HG02763 (cell line): ENCODE measurements at regions not wholly inside any gene's neighbourhood (a gene's known extent, or its start where the extent isn't known, plus 50 kb on each side); places are given as distances from the start of the nearest gene placed in this dataset.
"Not testable (repeated sequence)": the region's sequence is repeated elsewhere in the genome, so short reads cannot be mapped to it uniquely, and the experiment has no call there.

Experiments
- ATAC-seq: cut with Tn5 transposase; IDR thresholded peaks from one replicate; pipeline ENCODE4 v1.9.1; 2021; ENCODE audit warnings: mild to moderate bottlenecking, moderate library complexity; ENCODE audit not compliant: unreplicated experiment

- no peak for ATAC-seq
Measured at GRCh38 chr7:49580000-49580399, 193.4 kb upstream of the VWC2 start.

GRCh38 chr7:49580761-49581160 lies 192.7 kb upstream of the VWC2 start:
- ATAC-seq = no peak

GRCh38 chr7:49583440-49583839 lies 190.0 kb upstream of the VWC2 start:
- no peak for ATAC-seq

DNA sequence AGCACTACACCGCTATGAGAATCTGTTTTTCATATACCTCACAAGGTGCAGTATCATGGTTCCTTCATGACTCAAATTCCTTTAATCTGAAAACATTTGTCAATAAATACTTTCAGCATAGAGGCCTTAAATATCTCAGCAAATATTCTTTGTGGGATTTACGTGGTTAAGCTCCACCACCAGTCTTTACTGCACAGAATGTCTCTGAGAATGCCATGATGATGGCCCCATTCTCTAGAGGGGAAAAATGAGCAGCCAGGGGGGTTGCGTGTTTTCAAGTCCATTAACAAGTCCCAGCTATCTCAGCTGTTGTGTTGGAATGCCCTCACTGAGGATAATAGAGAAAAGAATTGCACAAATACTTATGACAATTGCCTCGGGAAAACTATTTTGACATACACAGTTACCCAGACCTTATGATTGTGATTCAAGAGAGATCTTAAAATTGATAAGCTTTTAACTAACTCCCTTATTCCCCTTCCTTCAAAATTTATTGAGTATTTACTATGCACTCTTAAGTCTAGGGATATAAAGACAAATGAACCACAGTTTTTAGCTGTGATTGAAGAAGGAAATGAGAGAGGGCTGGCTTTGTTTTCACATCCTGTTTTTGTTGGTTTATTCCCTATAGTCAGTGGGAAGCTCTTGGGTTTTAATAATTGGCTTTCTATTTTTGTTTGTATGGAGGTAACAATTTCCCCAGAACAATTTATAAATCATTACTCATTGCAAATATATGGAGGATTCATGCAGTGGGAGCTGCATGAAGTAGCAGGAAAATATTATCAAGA lies 176.5 kb upstream of the VWC2 start:
- no peak for ATAC-seq

- no peak for ATAC-seq
Measured at GRCh38 chr7:49597805-49598204, 175.6 kb upstream of the VWC2 start.

DNA sequence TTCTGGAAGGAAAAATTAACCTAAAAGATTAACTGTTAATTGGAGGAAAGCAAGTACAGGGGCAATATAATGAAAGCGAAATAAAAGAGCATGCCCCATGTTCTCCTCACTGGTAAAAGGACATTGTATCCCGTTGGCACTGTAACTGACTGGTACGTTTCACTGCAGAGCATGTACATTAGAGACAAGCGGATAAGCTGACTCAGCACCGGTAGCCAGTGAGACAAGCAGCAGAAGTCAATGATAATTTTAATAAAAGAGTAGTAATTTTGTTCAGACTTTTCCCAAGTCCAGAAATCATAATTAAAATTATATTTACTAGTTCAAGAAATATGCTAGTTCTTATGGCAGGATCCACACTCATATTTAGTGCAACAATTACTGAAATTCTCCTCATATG lies 161.5 kb upstream of the VWC2 start:
- ATAC-seq = no peak

DNA sequence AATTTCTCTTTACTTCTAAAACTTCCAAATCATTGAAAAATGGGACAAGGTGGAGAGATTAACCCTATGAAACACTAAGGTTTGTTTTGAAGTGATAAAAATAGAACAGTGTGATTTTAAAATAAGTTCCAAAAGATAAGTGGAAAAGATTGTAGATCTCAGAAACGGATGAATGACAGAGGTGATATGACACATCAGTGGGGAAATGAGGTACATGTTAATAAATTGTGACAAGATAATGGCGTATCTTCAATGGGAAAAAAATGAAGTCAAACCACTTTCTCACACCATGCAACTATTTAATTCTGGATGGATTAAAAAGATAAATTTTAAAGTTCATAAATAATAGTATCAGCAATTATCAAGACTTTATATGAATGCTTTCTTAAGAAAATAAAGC lies 159.7 kb upstream of the VWC2 start:
- ATAC-seq = no peak

GRCh38 chr7:49614974-49615373 lies 158.5 kb upstream of the VWC2 start:
- not testable (repeated sequence) for ATAC-seq

- no peak for ATAC-seq
Measured at GRCh38 chr7:49618028-49618427, 155.4 kb upstream of the VWC2 start.

DNA sequence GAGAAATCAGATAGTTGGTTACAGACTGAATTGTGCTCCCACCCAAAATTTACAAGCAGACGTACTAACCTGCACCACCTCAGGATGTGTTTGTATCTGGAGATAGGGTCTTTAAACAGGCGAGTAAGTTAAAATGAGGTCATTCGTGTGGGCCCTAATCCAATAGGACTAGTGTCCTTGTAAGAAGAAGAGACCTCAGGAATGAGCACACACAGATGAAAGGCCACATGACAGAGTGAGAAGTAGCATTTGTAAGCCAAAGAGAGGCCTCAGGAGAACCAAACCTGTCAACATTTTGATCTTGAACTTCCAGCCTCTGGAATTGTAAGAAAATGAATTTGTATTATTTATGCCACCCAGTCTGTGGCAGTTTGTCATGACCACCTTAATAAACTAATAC lies 149.5 kb upstream of the VWC2 start:
- ATAC-seq = no peak

DNA sequence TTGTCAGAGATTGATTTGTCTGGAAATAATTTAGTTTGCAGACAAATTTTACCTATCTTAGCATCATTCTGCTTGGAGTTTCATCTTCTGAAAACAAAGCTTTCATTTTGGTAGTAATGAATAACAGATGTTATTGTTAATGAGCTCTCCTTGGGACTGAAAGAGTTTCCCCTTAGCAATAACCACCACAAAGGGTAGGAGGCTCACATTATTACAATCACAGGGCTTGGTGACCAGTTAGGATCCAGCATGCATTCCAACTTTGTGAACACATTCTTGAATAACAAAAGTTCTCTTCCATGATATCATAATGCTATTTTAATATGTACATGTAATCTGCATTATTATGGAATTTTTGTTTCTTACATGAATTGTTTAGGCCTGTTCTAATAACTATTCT lies 148.8 kb upstream of the VWC2 start:
- ATAC-seq = no peak

- ATAC-seq = no peak
Measured at GRCh38 chr7:49630513-49630912, 142.9 kb upstream of the VWC2 start.

DNA sequence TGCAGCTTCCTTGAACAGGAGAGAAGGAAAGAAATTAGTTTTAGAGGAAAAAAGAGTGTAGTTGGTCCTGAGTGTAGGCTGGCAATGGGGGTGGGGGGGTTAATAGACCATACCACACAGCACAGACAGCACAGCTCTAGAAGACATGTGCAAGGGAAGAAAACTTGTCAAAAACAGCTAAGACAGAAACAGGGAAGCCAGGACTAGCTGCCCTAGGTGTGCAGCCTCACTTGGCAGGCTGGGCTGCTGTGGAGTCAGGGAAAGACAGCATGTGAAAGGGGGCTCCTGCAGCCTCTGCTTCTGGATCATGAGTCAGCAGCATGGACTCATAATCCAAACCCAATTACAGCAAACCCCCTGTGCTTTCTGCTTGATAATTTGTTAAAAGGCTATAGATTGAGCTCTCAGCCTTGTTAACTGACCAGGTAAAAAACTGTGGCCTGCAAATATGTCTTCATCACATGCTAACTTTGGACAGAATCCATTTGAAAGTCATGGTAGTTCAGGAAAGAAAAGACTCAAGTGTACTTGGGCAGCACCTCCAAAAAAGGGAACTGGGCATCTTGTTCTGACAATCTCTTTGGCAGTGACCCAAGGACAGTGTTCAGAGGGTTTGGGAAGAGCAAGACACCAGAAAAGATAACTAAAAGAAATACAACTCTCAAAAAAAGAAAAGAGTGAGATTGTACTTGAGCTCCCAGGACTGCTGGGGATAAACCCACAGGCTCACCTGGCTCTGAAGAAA lies 142.2 kb upstream of the VWC2 start:
- ATAC-seq = no peak

- ATAC-seq = no peak
Measured at GRCh38 chr7:49631960-49632359, 141.5 kb upstream of the VWC2 start.

DNA sequence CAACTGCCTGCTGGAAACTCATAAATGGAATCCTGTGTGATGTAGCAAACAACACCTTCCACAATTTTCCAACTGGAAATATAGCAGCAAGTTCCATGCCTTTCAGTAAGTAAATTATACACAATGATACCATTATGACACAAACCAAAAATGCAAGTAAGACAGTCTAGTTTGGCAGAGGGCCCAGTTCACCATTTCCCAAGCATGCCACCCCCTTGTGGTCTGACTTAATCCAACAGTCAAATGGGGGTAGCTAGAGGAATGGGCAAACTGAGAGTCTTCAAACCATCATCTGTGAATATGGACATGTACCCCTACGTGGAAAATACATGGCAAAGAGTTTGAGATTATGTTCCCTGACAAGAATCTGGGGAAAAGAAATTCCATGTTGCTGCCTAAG lies 137.6 kb upstream of the VWC2 start:
- ATAC-seq = no peak

DNA sequence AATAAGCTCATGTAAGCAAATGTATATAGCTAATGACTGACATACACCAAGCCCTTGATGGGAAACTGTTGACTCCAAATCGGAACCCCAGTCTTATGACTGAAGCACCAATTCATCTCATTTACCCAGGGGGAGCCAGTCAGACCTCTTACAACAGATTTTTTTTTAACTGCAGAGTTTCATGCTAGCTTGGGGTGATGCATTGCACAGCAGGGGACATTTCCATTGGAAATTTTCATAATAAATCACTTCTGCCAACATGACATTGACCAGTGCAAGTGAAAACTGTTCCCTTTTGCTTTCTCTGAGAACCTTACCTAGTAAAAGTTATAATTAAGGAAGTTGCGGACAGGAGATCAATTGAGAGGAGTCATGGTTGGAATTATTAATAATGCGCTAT lies 137.0 kb upstream of the VWC2 start:
- ATAC-seq = no peak

- no peak for ATAC-seq
Measured at GRCh38 chr7:49638166-49638565, 135.3 kb upstream of the VWC2 start.

DNA sequence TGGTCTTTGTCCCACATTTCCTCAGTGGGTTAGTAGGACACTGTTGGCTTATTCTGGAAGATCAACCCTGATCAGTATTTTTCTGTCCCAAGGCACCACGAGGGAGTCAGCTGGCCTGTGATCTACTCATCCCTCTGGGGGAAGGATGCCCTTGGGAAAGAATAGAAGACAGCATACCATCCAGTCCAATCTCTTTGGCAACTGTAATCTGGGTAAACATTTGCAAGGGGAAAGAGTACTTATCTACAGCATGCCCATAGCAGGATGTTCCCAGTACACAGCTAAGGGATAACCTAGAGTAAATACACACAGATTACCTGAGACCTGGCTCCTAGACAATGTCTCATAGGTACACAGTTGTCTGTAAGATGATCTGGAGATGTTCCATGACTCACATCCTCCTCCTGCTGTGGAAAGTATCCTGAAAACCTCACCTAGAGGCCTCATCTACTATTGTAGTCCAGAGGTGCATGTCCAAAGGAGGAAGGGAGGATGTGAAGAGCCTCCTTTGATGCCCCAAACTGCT lies 134.3 kb upstream of the VWC2 start:
- no peak for ATAC-seq

DNA sequence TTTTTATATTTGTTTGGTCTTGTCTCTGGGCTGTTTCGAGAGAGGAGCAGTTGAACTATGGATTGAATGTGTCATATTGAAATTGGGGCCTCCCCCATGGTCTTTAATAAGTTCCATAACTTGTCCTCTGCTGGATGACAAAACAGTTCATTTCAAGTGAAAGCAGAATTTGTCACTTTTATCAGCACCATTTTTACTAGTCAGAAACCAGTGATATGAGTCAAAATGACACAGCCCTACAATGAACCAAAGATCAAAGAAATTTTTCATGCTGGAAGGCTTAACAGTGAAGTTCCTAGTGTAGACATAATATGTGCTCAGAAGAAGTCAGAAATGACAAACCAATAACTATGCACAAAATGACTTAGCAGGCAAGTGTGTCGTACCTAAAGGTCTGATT lies 133.6 kb upstream of the VWC2 start:
- ATAC-seq = no peak

DNA sequence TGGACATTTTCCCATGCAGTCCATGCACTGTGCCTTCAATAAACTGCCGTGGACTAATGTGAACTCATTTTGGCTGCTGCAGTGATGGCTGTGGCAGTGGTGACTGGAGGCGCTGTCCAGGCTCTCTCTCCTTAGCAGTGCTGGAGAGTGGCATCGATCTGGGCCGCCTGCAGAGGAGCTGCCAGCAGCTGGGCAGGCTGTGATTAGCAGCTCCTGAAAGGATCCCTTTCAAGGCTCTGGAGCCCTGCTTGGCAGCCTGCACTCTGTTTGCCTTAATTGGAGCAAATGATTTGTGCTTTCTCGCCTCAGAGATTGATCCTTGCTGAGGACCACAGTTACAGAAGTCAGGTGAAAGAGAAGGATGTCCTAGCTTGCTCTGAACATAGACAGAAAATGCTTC lies 130.1 kb upstream of the VWC2 start:
- no peak for ATAC-seq

DNA sequence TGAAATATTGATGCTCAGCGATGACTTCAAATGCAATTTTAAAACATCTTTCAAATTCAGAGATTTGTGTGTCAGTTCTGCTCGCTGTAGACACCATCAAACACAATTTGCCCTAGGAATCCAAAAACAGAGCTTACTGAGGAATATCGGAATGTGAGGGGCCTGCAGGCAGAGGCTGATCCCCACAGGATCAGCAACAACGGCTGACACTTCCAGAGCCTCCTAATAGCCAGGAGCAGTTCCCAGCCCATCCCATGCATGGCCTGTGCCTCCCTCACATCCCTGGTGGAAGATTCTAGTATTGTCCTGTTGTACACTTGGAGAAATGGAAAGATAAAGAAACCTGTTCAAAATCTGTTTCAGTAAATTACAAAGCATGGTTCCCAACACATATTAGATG lies 129.7 kb upstream of the VWC2 start:
- ATAC-seq = no peak
